ENCODE measurements at regions not wholly inside any gene's neighbourhood (a gene's known extent, or its start where the extent isn't known, plus 50 kb on each side); places are given as distances from the start of the nearest gene placed in this dataset.

- no peak overlapping the region for H3K9ac ChIP-seq (ENCODE audit: low read depth, low read length, poor library complexity, severe bottlenecking)
- H2AFZ ChIP-seq (ENCODE audit: low read length) = no peak overlapping the region
- H4K20me1 ChIP-seq (ENCODE audit: insufficient read depth, low read length, poor library complexity, severe bottlenecking) = no peaks in the 10 kb centered on the region
- H3K27me3 ChIP-seq (ENCODE audit: insufficient read depth, low read length, poor library complexity, severe bottlenecking) = no peaks in the 10 kb centered on the region
- H3K9me3 ChIP-seq (ENCODE audit: insufficient read depth, low read depth, low read length) = peaks cover 4% of the 10 kb centered on the region; the same call in 1 of the 2 replicates
- no peak overlapping the region for H3K4me2 ChIP-seq (ENCODE audit: low read depth, low read length, poor library complexity, severe bottlenecking)
- H3K4me3 ChIP-seq (ENCODE audit: low read length, poor library complexity, severe bottlenecking) = no peak overlapping the region
- H3K36me3 ChIP-seq (ENCODE audit: insufficient read depth, low read length) = no peaks in the 10 kb centered on the region
- H3K9me2 ChIP-seq (replicated peaks; ENCODE audit: low read depth, low read length) = no peaks in the 10 kb centered on the region
- no peaks in the 10 kb centered on the region for H3F3A ChIP-seq (ENCODE audit: low read depth)
- H3K4me1 ChIP-seq (ENCODE audit: insufficient read depth, low read length, poor library complexity, severe bottlenecking) = no peaks in the 10 kb centered on the region
- H3K79me2 ChIP-seq (ENCODE audit: insufficient read depth, low read length) = no peaks in the 10 kb centered on the region
- no peak for TF ChIP-seq EZH2phosphoT487 (IDR thresholded peaks at IDR 0.05; ENCODE audit: borderline replicate concordance)
- TF ChIP-seq CTCF (conservative IDR thresholded peaks at IDR 0.05; ENCODE audit: low read length) = no peak
Observed at GRCh38 chr16:51328733-51329132, 177.7 kb upstream of the SALL1 start.

GRCh38 chr16:51327001-51327400, 175.9 kb upstream of the SALL1 start:
- no peaks in the 10 kb centered on the region for H3K79me2 ChIP-seq (ENCODE audit: insufficient read depth, low read length)
- H3K27me3 ChIP-seq (ENCODE audit: insufficient read depth, low read length, poor library complexity, severe bottlenecking) = no peaks in the 10 kb centered on the region
- no peak overlapping the region for H3K4me3 ChIP-seq (ENCODE audit: low read length, poor library complexity, severe bottlenecking)
- no peaks in the 10 kb centered on the region for H4K20me1 ChIP-seq (ENCODE audit: insufficient read depth, low read length, poor library complexity, severe bottlenecking)
- H3K9me2 ChIP-seq (replicated peaks; ENCODE audit: low read depth, low read length) = no peaks in the 10 kb centered on the region
- no peak overlapping the region for H3K9ac ChIP-seq (ENCODE audit: low read depth, low read length, poor library complexity, severe bottlenecking)
- H3K4me2 ChIP-seq (ENCODE audit: low read depth, low read length, poor library complexity, severe bottlenecking) = no peak overlapping the region
- no peaks in the 10 kb centered on the region for H3K4me1 ChIP-seq (ENCODE audit: insufficient read depth, low read length, poor library complexity, severe bottlenecking)
- TF ChIP-seq EZH2phosphoT487 (IDR thresholded peaks at IDR 0.05; ENCODE audit: borderline replicate concordance) = no peak
- TF ChIP-seq CTCF (conservative IDR thresholded peaks at IDR 0.05; ENCODE audit: low read length) = no peak
- no peak overlapping the region for H2AFZ ChIP-seq (ENCODE audit: low read length)
- no peaks in the 10 kb centered on the region for H3F3A ChIP-seq (ENCODE audit: low read depth)
- H3K36me3 ChIP-seq (ENCODE audit: insufficient read depth, low read length) = no peaks in the 10 kb centered on the region
- H3K9me3 ChIP-seq (ENCODE audit: insufficient read depth, low read depth, low read length) = peaks cover 4% of the 10 kb centered on the region; the same call in 1 of the 2 replicates

GRCh38 chr16:51326131-51326856, 175.2 kb upstream of the SALL1 start:
- TF ChIP-seq CTCF (conservative IDR thresholded peaks at IDR 0.05; ENCODE audit: low read length) (no peak), EZH2phosphoT487 (IDR thresholded peaks at IDR 0.05; ENCODE audit: borderline replicate concordance) (no peak)
- Histone ChIP-seq H3F3A (ENCODE audit: low read depth) (no peaks in the 10 kb centered on the region), H3K27me3 (ENCODE audit: insufficient read depth, low read length, poor library complexity, severe bottlenecking) (no peaks in the 10 kb centered on the region), H3K9ac (ENCODE audit: low read depth, low read length, poor library complexity, severe bottlenecking) (no peak overlapping the region), H3K9me2 (replicated peaks; ENCODE audit: low read depth, low read length) (no peaks in the 10 kb centered on the region), H2AFZ (ENCODE audit: low read length) (no peak overlapping the region), H3K4me3 (ENCODE audit: low read length, poor library complexity, severe bottlenecking) (no peak overlapping the region), H3K4me2 (ENCODE audit: low read depth, low read length, poor library complexity, severe bottlenecking) (no peak overlapping the region), H3K79me2 (ENCODE audit: insufficient read depth, low read length) (no peaks in the 10 kb centered on the region), H3K36me3 (ENCODE audit: insufficient read depth, low read length) (no peaks in the 10 kb centered on the region), H3K4me1 (ENCODE audit: insufficient read depth, low read length, poor library complexity, severe bottlenecking) (no peaks in the 10 kb centered on the region), H3K9me3 (ENCODE audit: insufficient read depth, low read depth, low read length) (peaks cover 9% of the 10 kb centered on the region; the same call in 1 of the 2 replicates), H4K20me1 (ENCODE audit: insufficient read depth, low read length, poor library complexity, severe bottlenecking) (no peaks in the 10 kb centered on the region)
